IMR-90 (cell line): ENCODE measurements at regions not wholly inside any gene's neighbourhood (a gene's known extent, or its start where the extent isn't known, plus 50 kb on each side); places are given as distances from the start of the nearest gene placed in this dataset.

Experiments
- ATAC-seq: fragments of 200-7000 bp; cut with Tn5 transposase; 2 replicates; pipeline ENCODE4 v1.9.1; 2020; ENCODE audit warnings: low read depth, mild to moderate bottlenecking, moderate library complexity
- BruUV-seq: library from RNA; stranded (reverse); fragments of 400-500 nt; replicated peaks from 2 replicates; lab custom pipeline; 2021; lab: Mats Ljungman, UMichigan
- CTCF ChIA-PET: fragments of 300-600 bp; formaldehyde crosslinking; extraction: SDS; loops from one replicate; lab custom pipeline; 2021; ENCODE audit warnings: antibody characterized with exemption; lab: Yijun Ruan, JAX
- POLR2A ChIA-PET: fragments of 300-600 bp; sonication (Branson Sonifier 250); formaldehyde crosslinking; loops from one replicate; lab custom pipeline; 2022; ENCODE audit warnings: antibody characterized with exemption; ENCODE audit not compliant: unreplicated experiment; lab: Charles Lee
- DNase-seq: peaks from one replicate; pipeline ENCODE4 v3.0.0; 2013
- H2AFZ ChIP-seq: replicated peaks from 2 replicates; pipeline ENCODE3; 2013; ENCODE audit warnings: low read length, mild to moderate bottlenecking; ENCODE audit not compliant: poor library complexity
- H2AK5ac ChIP-seq: 2 replicates; pipeline ENCODE4 v1.6.1; 2013; ENCODE audit warnings: low read depth, low read length, inconsistent platforms
- H2AK9ac ChIP-seq: replicated peaks from 2 replicates; pipeline ENCODE3; 2013; ENCODE audit warnings: mild to moderate bottlenecking, low read depth, low read length, moderate library complexity; ENCODE audit not compliant: poor library complexity
- H2BK120ac ChIP-seq: 2 replicates; pipeline ENCODE4 v1.6.1; 2013; ENCODE audit warnings: low read depth, low read length, inconsistent platforms
- H2BK15ac ChIP-seq: 3 replicates; pipeline ENCODE4 v1.6.1; 2013; ENCODE audit warnings: low read depth, low read length, inconsistent platforms
- H2BK20ac ChIP-seq: 2 replicates; pipeline ENCODE4 v1.6.1; 2013; ENCODE audit warnings: low read depth, mild to moderate bottlenecking, inconsistent platforms, low read length, moderate library complexity
- H2BK5ac ChIP-seq: 2 replicates; pipeline ENCODE4 v1.6.1; 2013; ENCODE audit warnings: mild to moderate bottlenecking, low read depth, low read length, inconsistent platforms; ENCODE audit not compliant: poor library complexity, severe bottlenecking
- H3K14ac ChIP-seq: replicated peaks from 2 replicates; pipeline ENCODE4 v1.6.1; 2013; ENCODE audit warnings: low read depth, low read length, inconsistent platforms
- H3K18ac ChIP-seq: 2 replicates; pipeline ENCODE4 v1.6.1; 2013; ENCODE audit warnings: low read depth, low read length, control low read depth
- H3K23ac ChIP-seq: 2 replicates; pipeline ENCODE4 v1.6.1; 2013; ENCODE audit warnings: low read depth, low read length, inconsistent platforms
- H3K27ac ChIP-seq: 2 replicates; pipeline ENCODE4 v1.5.1; 2013; ENCODE audit warnings: mild to moderate bottlenecking, control low read depth, low read length; ENCODE audit not compliant: insufficient read depth
- H3K27me3 ChIP-seq: 2 replicates; pipeline ENCODE4 v1.6.1; 2013; ENCODE audit warnings: low read length; ENCODE audit not compliant: control insufficient read depth, insufficient read depth
- H3K36me3 ChIP-seq: 2 replicates; pipeline ENCODE4 v1.6.1; 2013; ENCODE audit warnings: low read length, mixed read lengths; ENCODE audit not compliant: control insufficient read depth, insufficient read depth
- H3K4ac ChIP-seq: 2 replicates; pipeline ENCODE4 v1.6.1; 2013; ENCODE audit warnings: low read depth, low read length, inconsistent platforms
- H3K4me1 ChIP-seq: 2 replicates; pipeline ENCODE4 v1.6.1; 2013; ENCODE audit warnings: low read length, mixed read lengths; ENCODE audit not compliant: control insufficient read depth, insufficient read depth
- H3K4me2 ChIP-seq: 2 replicates; pipeline ENCODE4 v1.6.1; 2013; ENCODE audit warnings: low read depth, mild to moderate bottlenecking, control low read depth, low read length, moderate library complexity
- H3K4me3 ChIP-seq: 2 replicates; pipeline ENCODE4 v1.5.1; 2013; ENCODE audit warnings: low read depth, mild to moderate bottlenecking, control low read depth, low read length, moderate library complexity; ENCODE audit not compliant: insufficient read depth
- H3K56ac ChIP-seq: 2 replicates; pipeline ENCODE4 v1.6.1; 2013; ENCODE audit warnings: low read length, inconsistent platforms; ENCODE audit not compliant: insufficient read depth; ENCODE audit errors: extremely low read depth
- H3K79me1 ChIP-seq, 2 experiments: 2 replicates each; pipeline ENCODE4 v1.6.1; 2013; ENCODE audit warnings: low read length in 2 of 2, inconsistent platforms in 1 of 2, low read depth in 1 of 2
- H3K9ac ChIP-seq: 2 replicates; pipeline ENCODE4 v1.6.1; 2013; ENCODE audit warnings: low read depth, low read length, control low read depth
- H3K9me1 ChIP-seq: 2 replicates; pipeline ENCODE4 v1.6.1; 2013; ENCODE audit warnings: low read length, inconsistent platforms; ENCODE audit not compliant: insufficient read depth
- H3K9me3 ChIP-seq: 2 replicates; pipeline ENCODE4 v1.6.1; 2013; ENCODE audit warnings: low read length; ENCODE audit not compliant: control insufficient read depth, insufficient read depth
- H4K20me1 ChIP-seq: 2 replicates; pipeline ENCODE4 v1.6.1; 2013; ENCODE audit warnings: low read length, inconsistent platforms; ENCODE audit not compliant: insufficient read depth
- H4K5ac ChIP-seq: 2 replicates; pipeline ENCODE4 v1.6.1; 2013; ENCODE audit warnings: mild to moderate bottlenecking, low read depth, low read length, control low read depth
- H4K8ac ChIP-seq, 2 experiments: 2 replicates each; pipeline ENCODE4 v1.6.1; 2013; ENCODE audit warnings: low read depth in 2 of 2, low read length in 2 of 2, control low read depth in 1 of 2, inconsistent platforms in 1 of 2
- H4K91ac ChIP-seq: 2 replicates; pipeline ENCODE4 v1.6.1; 2013; ENCODE audit warnings: low read depth, low read length, inconsistent platforms; ENCODE audit not compliant: insufficient read depth
- BHLHE40 ChIP-seq: fragments of 150-350 bp; IDR thresholded peaks from 2 replicates; pipeline ENCODE4 v1.6.1; 2016; ENCODE audit warnings: mild to moderate bottlenecking, low read depth, low read length
- CHD1 ChIP-seq: IDR thresholded peaks from 2 replicates; pipeline ENCODE4 v1.6.1; 2012; ENCODE audit warnings: low read depth, low read length, improper control_type of control experiment
- ELK1 ChIP-seq: fragments of 150-350 bp; IDR thresholded peaks from 2 replicates; pipeline ENCODE4 v1.6.1; 2016; ENCODE audit warnings: low read depth, mild to moderate bottlenecking, low read length, moderate library complexity, borderline replicate concordance
- MAFK ChIP-seq: IDR thresholded peaks from 2 replicates; pipeline ENCODE4 v1.6.1; 2012; ENCODE audit warnings: low read depth, low read length, improper control_type of control experiment
- MAZ ChIP-seq: IDR thresholded peaks from 2 replicates; pipeline ENCODE4 v1.6.1; 2012; ENCODE audit warnings: low read depth, mild to moderate bottlenecking, low read length, improper control_type of control experiment, moderate library complexity, borderline replicate concordance
- RCOR1 ChIP-seq: IDR thresholded peaks from 2 replicates; pipeline ENCODE4 v1.6.1; 2012; ENCODE audit warnings: mild to moderate bottlenecking, low read length, improper control_type of control experiment; ENCODE audit not compliant: insufficient replicate concordance
- RFX5 ChIP-seq: IDR thresholded peaks from 2 replicates; pipeline ENCODE4 v1.8.0; 2012; ENCODE audit warnings: low read depth, mild to moderate bottlenecking, low read length, moderate library complexity
- SMC3 ChIP-seq: fragments of 150-350 bp; IDR thresholded peaks from 2 replicates; pipeline ENCODE4 v1.6.1; 2016; ENCODE audit warnings: low read depth, mild to moderate bottlenecking, antibody characterized with exemption, low read length, moderate library complexity
- USF2 ChIP-seq: fragments of 150-350 bp; IDR thresholded peaks from 2 replicates; pipeline ENCODE4 v1.6.1; 2017; ENCODE audit warnings: mild to moderate bottlenecking, antibody characterized with exemption, low read length, low read depth
- WGBS, 2 experiments: methylation state at CpG; one replicate each; pipeline versions ENCODE4 v1.1.5 to v1.1.7; 2013; ENCODE audit warnings: missing lambda C conversion rate in 2 of 2; ENCODE audit not compliant: insufficient read length in 1 of 2; ENCODE audit errors: extremely low coverage in 2 of 2; 5-methylcytosine and 5-hydroxymethylcytosine counted together
- dilution Hi-C: fragments of 300-500 bp; cut with HindIII; formaldehyde crosslinking; loops from one replicate; pipeline ENCODE4 v1.14.3; 2018; ENCODE audit warnings: low sequenced_read_pairs; ENCODE audit not compliant: unreplicated experiment
- in situ Hi-C: fragments of 300-500 bp; cut with MboI; formaldehyde crosslinking; loops from 3 replicates; pipeline ENCODE4 v1.14.3; 2019; ENCODE audit warnings: low sequenced_read_pairs, inconsistent platforms, mixed read lengths
- intact Hi-C: fragments of 100-400 bp; cut with micrococcal nuclease; formaldehyde crosslinking; loops from 2 replicates; pipeline ENCODE4 v1.10.0; 2022

- Histone ChIP-seq H3K23ac (no peak overlapping the region), H4K8ac (no peak overlapping the region), H4K20me1 (no peaks in the 10 kb centered on the region), H2AFZ (no peak overlapping the region), H3K4me1 (no peaks in the 10 kb centered on the region), H3K56ac (no peak overlapping the region), H2BK5ac (no peak overlapping the region), H4K91ac (no peak overlapping the region), H3K27ac (no peak overlapping the region), H3K9me3 (peaks cover 4% of the 10 kb centered on the region; the same call in 1 of the 2 replicates), H2BK15ac (no peak overlapping the region), H3K4me2 (no peak overlapping the region), H3K14ac (no peak overlapping the region), H3K36me3 (no peaks in the 10 kb centered on the region), H3K79me1 (no peaks in the 10 kb centered on the region), H3K9ac (no peak overlapping the region), H3K9me1 (no peaks in the 10 kb centered on the region), H4K5ac (no peak overlapping the region), H3K27me3 (no peaks in the 10 kb centered on the region), H3K18ac (no peak overlapping the region), H3K4me3 (no peak overlapping the region), H2AK5ac (no peak overlapping the region), H3K4ac (no peak overlapping the region), H2BK120ac (no peak overlapping the region), H2BK20ac (no peak overlapping the region), H2AK9ac (no peak overlapping the region)
- ChIA-PET CTCF (no interaction called here), POLR2A (no interaction called here)
- ATAC-seq, result no peak
- intact Hi-C loops (no loop called here), in situ Hi-C loops (no loop called here), dilution Hi-C loops (no loop called here)
- BruUV-seq, result no TSS peak
- no CpG with 5 or more reads among the region's 2 CpGs for WGBS, 2 experiments
- TF ChIP-seq USF2 (no peak), BHLHE40 (no peak), CHD1 (no peak), SMC3 (no peak), MAFK (no peak), ELK1 (no peak), MAZ (no peak), RFX5 (no peak), RCOR1 (no peak)
- no peak for DNase-seq
These were observed 239.7 kb upstream of the PPFIA2 start for GRCh38 chr12:81998761-81999378.
